ENCODE measurements at regions not wholly inside any gene's neighbourhood (a gene's known extent, or its start where the extent isn't known, plus 50 kb on each side); places are given as distances from the start of the nearest gene placed in this dataset.

DNA sequence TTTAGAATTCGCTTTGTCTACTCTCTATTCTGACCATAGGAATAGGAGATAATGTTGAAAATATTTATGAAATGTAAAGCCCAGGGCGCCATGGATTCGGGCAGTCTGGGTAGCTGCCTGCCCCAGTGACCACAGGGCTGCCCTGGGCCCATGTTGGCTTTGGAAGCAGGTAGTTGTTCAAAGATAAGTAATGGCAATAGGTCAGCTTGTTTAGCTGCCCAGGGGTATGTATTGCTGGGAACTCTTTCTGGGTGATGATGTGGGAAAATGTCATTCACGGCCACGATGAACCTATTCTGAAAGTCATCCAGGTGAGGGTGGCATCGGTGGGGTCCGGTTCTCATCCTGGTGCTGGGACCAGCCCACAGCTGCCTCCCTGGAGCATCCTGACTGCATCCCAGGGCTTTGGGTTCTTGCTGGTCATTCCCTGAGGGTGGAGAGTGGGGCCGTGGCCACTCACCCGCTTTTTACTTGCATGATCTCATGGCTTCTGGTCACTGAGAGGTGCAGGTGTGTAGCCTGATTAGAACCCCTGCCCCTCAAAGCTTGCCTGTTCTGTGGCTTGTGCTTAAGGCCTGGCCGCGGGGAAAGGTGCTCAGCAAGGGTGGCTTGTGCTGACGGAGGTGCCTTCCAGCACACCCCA, 102.8 kb downstream of the ERMARD start:
- no peak for DNase-seq

DNA sequence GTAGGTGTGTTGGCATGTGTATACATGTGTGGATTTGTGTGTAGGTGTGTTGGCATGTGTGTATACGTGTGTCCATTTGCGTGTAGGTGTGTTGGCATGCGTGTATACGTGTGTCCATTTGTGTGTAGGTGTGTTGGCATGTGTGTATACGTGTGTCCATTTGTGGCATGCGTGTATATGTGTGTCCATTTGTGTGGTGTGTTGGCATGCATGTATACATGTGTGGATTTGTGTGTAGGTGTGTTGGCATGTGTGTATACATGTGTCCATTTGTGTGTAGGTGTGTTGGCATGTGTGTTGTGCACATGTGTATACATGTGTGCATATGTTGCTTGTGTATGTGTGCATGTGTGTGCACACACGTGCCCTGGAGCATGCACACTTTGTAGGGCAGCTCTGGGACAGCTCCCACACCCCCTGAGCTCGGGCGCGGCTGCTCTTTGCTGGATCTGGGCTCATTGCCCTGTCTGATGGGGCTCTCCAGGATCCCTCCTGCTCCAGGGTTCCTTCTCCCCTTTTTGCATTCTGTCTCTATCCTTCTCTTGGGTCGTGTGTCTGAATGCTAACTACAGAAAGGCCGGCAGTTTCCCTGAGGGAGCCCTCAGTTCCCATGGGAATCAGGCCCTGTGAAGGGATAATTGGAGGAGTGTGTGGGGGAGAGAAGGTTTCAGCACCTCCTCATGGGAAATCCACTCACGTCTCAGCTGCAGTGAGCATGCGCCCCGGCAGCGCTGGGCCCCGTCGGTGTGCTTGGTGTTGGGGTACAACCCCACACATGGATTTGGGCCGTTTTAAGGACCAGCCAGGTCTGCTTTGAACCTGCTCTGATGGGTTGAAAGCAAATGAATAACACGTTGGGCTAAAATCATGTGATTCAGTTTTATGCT, 102.0 kb downstream of the ERMARD start:
- DNase-seq: no peak

DNA sequence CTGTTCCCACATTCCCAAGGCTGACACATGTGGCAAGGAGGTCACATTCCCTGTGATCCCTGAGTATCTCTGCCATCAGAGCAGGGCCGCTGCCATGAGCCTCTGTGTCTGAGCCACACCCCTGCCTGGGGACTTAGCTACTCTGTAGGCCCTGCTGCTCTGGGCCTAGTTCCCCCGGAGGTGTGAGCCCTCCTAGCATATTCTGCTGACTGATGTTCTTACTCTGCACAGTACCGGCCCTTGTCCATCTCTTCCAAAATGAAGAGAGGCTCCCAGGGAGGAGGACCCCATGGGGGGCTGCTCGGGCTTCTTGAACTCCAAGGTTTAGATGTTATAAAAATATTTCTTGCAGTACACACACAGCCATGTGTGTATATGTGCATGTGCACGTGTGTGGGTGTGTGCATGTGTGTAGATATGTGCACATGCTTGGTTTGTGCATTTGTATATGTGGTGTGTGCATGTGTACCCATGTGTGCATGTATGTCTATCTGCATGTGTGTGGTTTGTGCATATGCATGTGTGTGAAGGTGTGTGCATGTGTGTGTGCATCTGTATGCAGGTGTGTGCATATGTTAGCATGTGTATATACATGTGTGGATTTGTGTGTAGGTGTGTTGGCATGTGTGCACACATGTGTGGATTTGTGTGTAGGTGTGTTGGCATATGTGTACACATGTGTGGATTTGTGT, 101.2 kb downstream of the ERMARD start:
- DNase-seq: no peak

DNA sequence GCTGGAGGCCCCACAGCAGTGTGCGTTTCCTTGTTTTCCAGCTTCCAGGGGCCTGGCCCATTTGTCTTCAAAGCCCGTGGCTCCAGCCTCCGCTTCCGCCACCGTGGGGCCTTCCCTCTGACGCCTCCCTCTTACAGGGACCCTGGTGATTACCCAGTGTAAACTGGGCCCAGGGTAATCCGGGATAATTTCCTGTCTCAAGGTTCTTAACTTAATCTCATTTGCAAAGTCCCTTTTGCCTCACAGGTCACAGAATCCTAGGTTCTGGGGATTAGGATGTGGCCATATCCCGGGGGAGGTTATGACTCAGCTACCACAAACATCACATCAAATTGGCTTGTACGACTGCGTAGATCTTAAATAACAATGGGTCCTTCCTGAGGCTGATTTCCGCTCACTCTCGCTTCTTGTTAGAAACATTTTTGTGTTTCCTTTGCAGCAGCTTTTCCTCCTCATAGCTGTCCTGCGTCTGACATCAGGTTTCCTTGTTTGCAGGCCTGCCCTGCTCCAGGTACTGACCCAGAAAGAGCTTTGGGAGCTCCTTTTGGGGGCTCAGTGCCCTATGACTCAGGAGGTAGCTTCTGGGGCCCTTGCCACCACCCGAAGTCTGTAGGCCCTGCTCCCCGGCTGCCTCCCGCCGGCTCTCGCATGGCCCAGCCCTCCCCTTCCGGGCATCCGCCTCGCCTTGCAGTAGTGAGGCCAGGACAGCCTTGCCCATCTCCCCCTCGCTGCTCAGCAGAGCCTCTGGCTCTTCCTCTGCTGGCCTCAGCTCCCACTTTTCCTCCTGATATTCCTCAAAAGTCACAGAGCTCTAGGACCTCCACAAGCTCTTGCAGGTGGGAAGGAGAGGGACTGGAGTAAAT, 100.5 kb downstream of the ERMARD start:
- DNase-seq: no peak

DNA sequence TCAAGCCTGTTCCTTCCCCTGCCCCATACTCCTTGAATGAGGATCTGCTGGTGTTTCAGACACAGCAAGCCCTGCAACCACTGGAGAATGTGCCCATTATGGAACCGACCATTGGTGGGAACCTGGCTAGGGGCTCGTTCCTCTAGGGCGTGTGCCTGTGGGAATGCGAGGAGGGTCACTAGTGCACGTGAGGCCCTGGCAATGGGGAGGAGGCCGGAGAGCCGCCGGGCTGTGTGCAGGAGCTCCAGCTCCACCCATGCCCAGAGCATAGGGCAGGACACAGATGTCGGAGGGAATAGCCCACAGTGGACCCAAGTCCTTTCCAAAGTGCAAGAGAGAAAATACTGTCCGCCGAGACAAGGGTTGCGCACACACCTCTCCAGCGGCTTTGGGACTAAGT, 99.3 kb downstream of the ERMARD start:
- peak; percentile 34 for DNase-seq

DNA sequence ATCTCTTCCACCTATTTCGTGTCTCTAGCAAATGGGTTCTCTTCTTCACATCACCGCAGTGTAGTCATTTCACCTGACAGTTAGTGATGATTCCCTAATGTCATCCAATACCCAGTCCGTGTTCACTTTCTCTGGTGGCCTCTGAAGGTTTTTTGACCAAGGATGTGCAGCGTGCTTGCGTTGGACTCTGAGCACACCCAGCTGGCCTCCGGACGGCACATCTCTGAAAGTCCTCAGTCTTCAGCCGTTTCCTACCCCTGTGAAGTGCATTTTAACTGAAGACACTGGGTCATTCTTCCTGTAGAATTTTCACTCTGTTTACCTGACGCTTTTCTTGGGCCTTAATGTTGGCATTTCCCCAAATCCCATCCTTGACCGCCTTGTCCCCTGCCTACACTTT, 98.7 kb downstream of the ERMARD start:
- no peak for DNase-seq

DNA sequence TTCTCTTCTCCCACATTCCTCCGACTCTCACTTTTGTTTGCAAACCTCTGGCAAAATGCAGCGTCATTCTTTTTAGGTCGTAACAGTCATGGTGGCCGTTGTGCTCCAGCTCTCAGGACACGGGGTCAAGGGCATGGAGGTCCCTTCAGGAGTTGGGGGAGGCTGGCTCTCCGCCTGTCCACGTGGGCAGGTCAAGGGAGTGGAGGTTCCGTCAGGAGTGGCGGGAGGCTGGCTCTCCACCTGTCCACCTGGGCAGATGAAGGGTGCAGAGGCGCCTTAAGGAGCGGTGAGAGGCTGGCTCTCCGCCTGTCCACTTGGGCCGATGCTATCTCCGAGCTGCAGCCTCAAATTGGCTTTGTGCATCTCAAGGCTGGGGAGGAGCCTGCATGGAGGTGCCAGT, 98.0 kb downstream of the ERMARD start:
- peak; percentile 22 for DNase-seq

DNA sequence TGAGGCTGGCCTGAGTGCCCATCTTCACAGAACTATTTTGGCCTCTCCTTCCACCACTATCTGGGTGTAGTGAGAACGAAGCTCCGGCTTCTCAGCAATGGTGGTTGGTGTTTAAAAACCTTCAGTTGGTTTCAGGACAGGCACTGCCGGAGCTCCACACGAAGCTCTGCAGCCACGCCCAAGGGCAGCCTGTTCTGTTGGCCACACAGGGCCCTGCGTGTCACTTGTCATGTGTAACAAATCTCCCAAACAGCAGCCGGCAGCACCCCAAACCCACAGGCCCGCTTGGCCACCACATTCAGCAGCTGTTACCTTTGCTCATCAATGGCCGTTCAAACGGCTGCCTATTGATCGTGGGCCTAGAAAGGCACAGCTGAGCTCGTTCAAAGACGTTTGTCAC, 97.5 kb downstream of the ERMARD start:
- peak; percentile 10 for DNase-seq

DNA sequence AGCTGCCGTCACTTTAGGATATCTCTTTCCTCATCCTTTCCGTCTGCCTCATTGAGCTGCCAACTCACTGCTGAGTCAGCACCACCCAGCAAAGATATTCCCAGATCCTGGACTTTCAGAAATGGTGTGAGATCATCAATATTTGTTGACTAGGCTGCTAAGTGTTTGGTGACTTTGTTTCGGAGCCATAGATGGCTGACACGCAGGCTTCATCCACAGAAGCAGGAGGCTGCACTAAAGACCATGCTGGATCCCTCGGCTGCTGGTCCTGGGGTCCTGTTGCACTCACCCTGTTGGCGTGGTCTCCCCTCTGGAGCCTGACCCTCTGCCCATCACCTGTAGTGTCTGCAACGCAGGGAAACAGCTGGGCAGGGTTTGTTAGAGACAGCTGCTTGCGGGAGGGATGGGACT, 96.5 kb downstream of the ERMARD start:
- DNase-seq: peak; percentile 37

DNA sequence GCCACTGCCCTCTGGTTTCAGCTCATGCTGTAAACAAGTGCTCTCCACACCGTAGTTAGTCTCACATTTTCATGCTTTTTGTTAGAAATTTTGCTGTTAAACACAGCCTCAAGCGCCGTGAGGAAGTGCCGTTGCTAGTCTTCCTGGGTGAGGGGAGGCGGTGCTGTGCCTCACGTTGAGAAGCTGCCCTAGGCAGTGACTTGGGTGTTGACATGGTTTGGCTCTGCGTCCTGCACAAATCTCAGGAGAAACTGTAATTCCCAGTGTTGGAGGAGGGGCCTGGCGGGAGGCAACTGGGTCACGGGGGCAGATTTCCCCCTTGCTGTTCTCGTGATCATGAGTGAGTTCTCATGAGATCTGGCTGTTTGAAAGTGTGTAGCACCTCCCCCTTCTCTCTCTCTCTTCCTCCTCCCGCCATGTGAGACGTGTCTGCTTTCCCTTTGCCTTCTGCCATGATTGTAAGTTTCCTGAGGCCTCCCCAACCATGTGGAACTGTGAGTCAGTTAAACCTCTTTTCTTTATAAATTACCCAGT, 95.8 kb downstream of the ERMARD start:
- DNase-seq: peak; percentile 10

DNA sequence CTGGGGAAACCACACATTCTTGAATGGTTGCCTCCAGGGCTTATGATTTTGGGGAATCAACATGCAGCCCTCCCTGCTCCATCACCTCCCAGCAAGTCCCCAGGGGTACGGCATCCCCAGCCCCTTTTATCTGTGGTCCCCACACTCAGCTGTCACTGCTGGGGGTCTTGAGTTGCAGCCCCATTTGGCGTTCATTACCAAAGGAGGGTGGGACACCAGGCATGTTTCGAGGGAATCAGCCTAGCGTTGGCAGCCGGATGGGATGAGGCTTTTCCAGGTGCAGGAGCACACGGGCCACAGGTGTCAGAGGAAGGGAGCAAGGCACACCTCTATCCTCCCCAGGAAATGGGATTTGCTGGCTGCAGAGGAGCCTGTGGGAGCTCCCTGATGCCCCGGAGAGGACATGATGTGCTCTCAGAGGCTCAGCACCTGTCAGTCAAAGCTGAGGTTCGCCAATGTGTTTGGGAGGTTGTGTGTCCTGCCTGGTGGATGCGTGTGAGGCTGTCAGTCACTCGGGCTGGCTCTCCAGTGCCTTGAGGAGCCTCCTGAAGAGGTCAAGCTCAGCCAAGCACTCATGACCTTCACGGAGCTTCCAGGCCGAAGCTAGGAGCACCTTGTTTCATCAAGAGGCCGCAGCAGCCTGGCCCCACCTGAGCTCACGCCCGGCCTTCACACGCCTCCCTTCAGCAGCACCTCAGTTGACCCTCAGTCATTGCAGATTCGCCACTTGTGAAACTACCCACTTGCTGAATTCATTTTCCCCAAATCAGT, 95.0 kb downstream of the ERMARD start:
- no peak for DNase-seq

DNA sequence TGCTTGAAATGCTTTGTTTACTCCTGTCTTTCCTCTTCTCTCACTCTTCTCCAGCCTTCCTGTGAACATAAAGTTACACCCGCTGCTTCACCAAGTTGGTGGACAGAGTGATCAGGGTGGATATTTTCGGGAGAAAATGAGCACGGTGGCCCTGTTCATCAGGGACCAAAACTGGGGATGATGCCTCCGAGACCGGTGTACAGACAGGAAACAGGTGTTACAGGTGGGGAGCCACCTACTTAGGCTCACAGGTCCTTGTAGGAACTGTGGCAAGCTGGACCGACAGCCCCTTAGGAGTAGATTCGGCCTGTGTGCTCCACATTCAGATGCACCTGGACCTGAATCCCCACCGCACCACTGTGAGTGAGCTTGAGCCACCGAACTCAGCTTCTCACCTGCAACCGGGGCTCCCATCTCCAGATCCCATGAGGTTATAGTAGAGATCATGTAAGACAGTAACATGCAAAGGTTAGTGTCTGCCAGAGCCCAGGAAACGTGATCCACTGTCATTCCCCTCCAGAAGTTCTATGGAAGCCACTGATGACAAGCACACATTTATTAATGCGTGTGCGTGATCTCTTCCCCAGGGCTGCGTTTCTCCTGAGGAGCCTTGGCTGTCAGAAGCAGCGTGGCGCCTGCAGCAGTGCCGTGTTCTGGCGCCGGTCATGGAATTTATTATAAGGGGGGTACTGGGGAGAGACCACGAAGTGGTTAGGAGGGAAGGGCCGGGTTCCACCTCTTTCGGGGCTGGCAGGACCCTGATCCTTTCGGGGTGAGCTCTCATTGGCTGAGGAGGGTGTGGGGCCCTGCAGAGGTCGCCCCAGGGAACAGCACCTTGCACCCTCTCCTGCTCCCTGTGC, 94.2 kb downstream of the ERMARD start:
- peak; percentile 36 for DNase-seq

DNA sequence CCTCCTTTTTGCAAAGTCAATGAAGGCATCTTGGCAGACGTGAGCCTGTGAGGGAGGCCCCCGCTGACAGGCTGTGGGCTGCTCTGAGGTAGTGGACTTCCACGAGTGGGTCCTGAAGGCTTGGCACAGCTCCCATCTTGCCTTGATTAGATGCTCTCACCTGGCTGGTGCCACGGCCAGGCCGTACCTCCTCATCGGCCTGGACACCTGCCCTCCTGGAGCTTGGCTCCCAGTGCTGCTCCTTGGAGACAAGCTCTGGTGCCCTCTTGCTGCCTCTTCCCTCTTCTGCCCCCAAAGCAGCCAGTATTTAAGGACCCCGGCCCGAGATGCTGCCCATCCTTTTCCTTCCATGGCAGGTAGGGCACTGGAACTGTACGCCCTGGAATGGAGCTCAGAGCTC, 93.5 kb downstream of the ERMARD start:
- peak; percentile 36 for DNase-seq

DNA sequence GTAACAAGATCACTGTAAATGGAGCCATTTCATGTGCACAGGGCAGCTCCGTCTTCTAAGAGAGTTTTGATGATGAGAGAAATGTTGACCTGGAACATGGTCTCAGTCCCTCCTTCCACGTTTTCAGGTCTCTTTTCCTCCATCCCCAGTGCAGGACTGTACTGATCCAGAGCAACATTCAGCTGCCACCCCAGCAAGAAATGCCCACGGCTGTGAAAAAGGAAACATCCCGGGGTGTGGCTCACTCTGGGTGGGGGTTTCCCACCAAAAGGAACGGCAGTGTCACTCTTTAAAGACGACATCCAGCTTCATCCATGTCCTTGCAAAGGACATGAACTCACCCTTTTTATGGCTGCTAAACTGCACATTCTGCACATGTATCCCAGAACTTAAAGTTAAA, 92.6 kb downstream of the ERMARD start:
- DNase-seq: no peak

DNA sequence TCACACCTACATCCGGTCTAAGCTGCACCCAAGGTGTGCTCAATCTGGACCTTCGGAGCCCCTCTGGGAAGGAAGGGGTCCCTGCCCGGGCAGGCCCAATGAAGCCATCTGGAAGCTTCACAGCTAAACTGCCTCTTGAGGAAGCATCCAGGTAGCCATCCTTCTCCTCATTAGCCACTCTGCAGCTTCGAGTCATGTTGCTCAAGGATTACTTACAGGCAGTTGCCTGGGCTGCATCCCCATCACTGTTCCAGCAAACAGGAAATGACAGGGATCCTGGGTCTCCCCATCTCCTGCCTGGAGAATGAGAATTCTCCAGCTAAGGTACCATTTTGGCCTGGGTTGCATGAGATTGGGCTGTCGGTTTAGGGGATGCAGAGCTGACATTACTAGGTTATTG, 91.7 kb downstream of the ERMARD start:
- no peak for DNase-seq

DNA sequence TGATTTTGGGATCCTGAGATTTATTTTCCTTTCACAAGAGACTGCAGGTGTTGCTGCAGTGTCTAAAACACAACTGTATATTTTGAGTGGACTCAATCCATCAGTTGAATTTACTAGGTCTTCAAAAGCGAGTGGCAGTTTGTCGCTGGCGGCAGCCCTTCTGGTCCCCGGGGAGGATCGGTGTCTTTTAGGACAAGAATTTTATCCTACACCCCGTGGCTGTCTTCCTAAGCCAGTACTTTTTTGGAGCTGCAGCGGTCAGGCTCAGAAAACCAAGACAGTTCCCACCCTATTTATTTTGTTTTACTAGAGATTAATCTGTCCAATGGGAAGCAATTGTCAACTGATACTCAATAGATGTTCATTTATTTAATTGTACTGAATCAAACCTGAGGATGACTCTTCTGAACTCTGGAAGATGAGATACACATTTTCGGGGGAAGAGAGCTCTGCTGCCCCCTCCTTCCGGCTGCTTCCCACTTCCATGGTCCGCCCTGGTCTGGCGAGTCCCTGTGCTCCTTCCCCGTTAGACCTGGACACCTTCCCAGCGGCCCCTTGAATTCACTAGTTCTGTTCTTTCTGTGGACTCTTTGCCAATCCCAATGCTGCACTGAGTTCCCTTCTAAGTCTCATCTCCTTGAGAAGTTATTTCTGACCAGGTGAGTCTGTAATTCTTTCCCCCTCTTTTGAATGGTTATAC, 90.6 kb downstream of the ERMARD start:
- DNase-seq: peak; percentile 28

DNA sequence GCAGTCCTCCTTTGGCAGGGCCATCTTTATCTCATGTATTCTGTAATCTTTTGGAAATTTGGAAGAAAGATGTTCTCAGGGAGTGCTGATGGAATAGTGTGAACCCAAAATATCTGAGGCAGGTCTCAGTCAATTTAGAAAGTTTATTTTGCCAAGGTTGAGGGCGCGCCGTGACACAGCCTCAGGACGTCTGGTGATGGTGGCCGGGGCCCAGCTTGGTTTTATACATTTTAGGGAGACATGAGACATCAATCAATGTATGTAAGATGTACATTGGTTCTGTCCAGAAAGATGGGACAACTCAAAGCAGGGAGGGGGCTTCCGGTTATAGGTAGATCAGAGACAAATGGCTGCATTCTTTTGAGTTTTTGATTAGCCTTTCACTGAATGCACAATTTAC, 89.8 kb downstream of the ERMARD start:
- peak; percentile 37 for DNase-seq

DNA sequence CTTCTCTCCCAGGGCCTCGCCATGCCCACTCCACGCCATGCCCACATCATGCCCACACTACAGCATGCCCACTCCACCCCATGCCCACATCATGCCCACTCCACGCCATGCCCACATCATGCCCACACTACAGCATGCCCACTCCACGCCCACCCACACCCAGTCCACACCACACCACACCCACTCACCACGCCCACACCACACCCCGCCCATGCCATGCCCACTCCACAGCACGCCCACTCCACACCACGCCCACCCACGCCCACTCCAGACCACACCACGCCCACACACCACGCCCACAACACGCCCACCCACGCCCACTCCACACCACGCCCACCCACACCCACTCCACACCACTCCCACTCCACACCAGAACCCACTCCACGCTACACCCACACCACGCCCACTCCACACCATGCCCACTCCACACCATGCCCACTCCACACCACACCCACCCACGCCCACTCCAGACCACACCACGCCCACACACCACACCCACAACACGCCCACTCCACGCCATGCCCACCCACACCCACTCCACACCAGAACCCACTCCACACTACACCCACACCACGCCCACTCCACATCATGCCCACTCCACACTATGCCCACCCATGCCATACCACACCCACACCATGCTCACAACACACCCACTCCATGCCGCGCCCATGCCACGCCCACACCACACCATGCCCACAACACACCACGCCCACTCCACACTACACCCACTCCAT, 88.6 kb downstream of the ERMARD start:
- DNase-seq: peak; percentile 18

DNA sequence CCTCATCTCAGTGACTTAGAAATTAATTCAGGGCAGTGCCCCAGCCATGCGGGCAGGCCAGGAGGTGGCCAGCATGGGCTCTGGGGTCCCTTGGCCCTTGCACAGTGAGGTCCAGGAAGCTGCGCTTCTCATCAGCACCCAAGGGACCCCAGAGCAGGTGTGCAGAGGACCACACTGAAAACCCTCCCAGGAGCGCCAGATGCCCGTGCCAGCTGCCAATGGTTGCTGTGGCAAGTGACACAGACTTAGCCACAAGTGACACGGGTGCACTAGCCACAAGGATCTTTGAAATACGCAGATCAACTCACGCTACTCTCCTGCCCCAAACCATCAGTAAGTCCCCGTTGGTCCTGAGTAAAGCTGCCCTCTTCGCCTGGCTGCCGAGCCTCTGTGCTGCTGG, 88.1 kb downstream of the ERMARD start:
- DNase-seq: peak; percentile 39
